ENCODE measurements at regions not wholly inside any gene's neighbourhood (a gene's known extent, or its start where the extent isn't known, plus 50 kb on each side); places are given as distances from the start of the nearest gene placed in this dataset.
"Not testable (repeated sequence)": the region's sequence is repeated elsewhere in the genome, so short reads cannot be mapped to it uniquely, and the experiment has no call there.

GRCh38 chr12:73529954-73530353 lies 1007.7 kb upstream of the ATXN7L3B start:
- DNase-seq: no peak

DNA sequence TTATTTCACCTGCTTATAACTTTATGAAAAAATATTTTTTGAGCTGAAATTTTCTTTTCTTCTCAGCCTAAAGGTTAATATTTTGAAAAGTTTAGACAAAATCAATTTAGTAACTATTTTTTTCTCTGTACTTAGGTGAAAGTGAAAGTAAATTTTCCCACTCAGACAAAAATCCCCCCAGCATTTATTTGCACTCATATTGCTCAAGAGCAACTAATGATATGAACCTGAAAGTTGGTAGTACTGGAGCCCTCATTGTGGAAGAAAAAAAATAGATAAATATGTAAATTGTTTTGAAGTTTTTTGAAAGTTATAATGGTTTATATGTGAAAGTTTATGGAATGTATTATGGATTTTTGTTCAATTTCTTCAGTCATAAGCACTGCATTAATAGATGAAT lies 1005.9 kb upstream of the ATXN7L3B start:
- DNase-seq: no peak

DNA sequence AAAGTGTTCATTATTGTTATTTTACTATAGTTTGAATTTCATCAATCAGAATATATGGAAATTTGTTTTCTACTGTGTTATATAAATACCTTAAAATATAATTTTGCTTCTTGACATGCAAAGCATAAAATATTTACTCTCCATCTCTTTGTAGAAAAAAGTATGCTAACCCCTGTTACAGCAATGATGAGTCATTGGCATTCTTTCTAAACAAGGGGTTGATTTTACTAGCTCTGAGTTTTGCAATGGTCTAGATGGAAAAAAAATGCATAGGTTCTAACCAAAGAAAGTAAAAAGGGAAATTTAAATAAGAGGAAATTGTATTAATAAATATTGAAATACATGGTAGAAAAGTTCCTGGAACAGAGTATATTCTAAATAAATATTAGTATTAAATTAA lies 990.2 kb upstream of the ATXN7L3B start:
- no peak for DNase-seq

GRCh38 chr12:73585136-73585535 lies 952.5 kb upstream of the ATXN7L3B start:
- DNase-seq: no peak

DNA sequence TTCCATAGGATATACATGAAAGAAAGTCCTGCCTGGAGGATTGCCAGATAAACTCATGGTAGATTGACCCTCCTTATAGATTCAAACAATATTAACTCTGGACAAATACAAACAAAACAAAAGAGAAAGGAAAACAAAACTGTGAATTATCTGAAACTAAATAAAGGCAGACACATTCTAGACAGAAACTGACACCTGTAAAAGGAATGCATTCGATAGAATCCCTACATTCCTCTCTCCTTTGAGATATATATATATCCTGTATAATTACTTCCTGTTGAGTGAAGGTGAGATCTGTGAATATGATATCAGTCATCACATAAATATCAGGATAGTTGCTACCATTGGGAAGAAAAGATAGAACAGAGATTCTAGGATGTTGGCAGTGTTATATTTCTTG lies 948.4 kb upstream of the ATXN7L3B start:
- no peak for DNase-seq

DNA sequence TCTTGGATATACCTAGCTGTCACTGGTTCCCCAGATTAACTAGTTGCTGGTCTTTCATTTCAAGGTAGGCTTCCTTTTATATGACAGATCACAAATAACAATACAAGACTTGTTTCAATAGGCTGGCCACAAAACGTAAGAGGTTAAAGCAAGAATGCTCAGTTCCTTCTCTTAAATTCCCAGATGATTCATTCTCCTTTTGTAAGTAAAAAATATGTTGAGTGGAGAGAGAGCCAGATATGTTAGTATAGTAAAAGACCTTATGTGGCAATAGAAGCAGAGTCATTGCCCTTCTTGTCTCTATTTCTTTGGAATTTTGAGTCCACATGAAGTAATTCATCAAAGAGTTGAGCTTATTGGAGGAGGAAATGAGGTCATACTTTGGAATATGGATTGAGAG lies 939.0 kb upstream of the ATXN7L3B start:
- no peak for DNase-seq

- no peak for DNase-seq
These were observed 938.4 kb upstream of the ATXN7L3B start for GRCh38 chr12:73599268-73599667.

DNA sequence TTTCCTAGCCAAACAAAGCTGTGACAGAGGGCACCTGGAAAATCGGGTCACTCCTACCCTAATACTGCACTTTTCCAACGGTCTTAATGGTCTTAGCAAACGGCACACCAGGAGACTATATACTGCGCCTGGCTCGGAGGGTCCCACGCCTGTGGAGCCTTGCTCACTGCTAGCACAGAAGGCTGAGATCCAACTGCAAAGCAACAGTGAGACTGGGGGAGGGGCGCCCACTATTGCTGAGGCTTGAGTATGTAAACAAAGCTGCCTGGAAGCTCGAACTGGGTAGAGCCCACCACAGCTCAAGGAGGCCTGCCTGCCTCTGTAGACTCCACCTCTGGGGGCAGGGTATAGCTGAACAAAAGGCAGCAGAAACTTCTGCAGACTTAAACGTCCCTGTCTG lies 931.7 kb upstream of the ATXN7L3B start:
- DNase-seq: not testable (repeated sequence)

DNA sequence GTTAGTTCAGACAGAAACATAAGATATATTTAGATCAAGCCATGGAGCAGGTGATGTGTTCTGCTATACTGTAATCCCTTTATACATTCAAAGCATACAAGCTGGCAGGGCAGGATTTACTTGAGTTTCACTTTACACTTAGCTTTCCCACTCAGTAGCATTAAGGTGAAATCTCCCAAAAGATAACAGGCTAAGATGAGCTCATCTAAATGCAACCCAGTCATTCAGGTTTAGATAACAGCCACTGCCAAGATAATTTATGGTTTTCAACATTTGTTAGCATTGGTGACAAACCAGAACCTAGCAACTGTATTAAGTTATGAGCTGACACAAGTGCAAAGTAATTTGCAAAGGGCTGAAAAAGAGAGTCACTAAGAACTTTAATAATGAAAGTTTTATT lies 925.1 kb upstream of the ATXN7L3B start:
- DNase-seq: no peak

DNA sequence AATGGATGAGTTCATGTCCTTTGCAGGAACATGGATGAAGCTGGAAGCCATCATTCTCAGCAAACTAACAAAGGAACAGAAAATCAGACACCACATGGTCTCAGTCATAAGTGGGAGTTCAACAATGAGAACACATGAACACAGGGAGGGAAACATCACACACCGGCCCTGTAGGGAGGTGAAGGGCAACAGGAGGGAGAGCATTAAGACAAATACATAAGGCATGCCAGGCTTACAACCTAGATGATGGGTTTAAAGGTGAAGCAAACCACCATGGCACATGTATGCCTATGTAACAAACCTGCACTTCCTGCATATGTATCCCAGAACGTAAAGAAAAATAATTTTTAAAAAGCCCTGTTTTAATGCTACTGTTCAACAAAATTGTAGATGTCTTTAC lies 914.2 kb upstream of the ATXN7L3B start:
- no peak for DNase-seq

- DNase-seq: no peak
These were observed 912.4 kb upstream of the ATXN7L3B start for GRCh38 chr12:73625226-73625625.

DNA sequence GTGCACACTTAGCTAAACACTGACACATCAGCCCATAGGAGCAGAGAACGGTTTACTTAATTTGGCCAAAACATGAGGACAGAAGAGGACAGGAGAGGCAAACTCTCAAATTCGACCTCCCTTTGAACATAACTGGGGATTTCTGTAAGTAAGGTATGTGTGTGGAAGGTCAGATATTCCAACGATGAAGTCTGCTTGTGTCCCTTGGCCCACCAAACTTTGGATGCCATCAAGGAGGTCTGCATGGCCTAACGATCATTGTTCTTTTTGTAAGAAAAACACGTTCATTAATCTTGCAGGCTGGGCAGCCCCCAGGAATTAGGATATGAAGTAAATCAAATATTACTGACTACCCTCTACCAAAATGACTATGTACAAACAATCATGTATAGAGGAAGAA lies 908.5 kb upstream of the ATXN7L3B start:
- no peak for DNase-seq

- no peak for DNase-seq
These were observed 907.5 kb upstream of the ATXN7L3B start for GRCh38 chr12:73629893-73630831.

GRCh38 chr12:73632191-73632590 lies 905.4 kb upstream of the ATXN7L3B start:
- DNase-seq: no peak

DNA sequence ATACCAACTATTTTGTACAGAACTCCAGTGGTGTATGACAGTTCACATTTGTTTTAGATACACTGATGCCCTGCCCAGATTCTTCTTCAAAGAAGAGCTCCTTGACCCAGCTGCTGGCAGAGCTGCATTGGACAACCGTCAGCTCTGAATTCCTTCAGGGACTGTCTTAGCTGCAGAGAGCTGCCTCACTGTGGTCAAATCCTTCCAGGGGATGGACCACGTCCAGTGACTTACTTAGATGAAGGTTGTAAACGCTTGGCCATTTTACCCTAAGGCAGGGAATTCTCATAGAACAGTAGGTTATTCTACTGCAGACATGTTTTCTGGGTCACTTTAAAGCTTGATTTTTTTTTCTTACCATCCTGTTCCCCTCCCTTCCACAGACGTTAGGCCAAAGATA lies 905.0 kb upstream of the ATXN7L3B start:
- DNase-seq: no peak

GRCh38 chr12:73639397-73639796 lies 898.2 kb upstream of the ATXN7L3B start:
- DNase-seq: not testable (repeated sequence)

DNA sequence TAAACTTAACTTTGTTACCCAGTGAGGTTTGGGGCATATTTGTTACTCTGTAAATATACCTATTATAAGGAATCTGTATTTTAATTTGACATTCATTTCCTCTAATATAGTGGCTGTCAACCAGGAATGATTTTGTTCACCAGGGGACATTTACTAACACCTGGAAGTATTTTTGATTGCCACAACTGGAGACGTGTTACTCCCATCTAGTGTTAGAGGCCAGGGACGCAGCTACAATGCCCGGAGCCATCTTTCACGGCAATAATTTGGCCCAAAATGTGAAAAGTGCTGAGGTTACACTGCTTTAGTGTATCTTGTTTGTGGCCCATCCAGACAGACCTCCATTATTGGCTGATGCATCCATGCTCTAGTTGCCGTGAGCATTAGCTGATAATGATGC lies 881.3 kb upstream of the ATXN7L3B start:
- DNase-seq: no peak

- DNase-seq: no peak
These were observed 877.8 kb upstream of the ATXN7L3B start for GRCh38 chr12:73659802-73660201.

GRCh38 chr12:73665193-73665592 lies 872.4 kb upstream of the ATXN7L3B start:
- no peak for DNase-seq

GRCh38 chr12:73671550-73671949 lies 866.1 kb upstream of the ATXN7L3B start:
- DNase-seq: not testable (repeated sequence)

- no peak for DNase-seq
These were observed 859.9 kb upstream of the ATXN7L3B start for GRCh38 chr12:73677520-73678291.

- no peak for DNase-seq
These were observed 859.3 kb upstream of the ATXN7L3B start for GRCh38 chr12:73678335-73678734.

DNA sequence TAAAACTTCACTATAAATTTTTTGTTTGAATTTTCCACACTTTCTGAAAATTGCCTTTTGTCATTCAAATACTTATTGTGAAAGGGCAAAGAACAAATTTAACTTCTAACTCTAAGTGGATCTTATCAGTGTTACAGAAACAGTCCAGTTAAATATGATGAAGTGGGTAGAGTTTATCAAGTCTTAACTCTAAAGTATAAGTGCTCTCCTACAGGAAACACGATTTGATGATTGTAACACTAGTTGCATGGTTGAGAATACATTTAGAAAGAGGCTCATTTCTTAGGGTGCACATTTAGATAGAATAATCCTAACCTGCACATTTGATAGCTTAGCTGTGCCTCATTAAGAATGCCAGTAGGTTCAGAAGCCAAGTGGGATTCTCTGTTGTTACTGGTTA lies 838.3 kb upstream of the ATXN7L3B start:
- DNase-seq: no peak
